ENCODE measurements at regions not wholly inside any gene's neighbourhood (a gene's known extent, or its start where the extent isn't known, plus 50 kb on each side); places are given as distances from the start of the nearest gene placed in this dataset.

DNA sequence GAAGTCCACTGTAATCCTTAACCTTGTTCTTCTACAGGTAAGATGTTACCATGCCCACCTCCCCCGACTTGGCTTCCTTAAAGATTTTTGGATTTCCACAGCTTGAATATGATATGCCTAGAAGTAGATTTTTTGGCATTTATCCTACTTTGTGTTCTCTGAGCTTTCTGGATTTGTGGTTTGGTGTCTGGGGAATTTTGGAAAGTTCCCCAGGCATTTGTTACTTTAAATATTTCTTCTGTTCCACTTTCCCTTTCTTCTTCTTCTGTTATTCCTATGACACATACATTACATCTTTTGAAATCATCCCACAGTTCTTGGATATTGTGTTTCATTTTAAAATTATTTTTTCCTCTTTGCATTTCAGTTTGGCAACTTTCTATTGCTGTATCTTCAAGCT, 122.1 kb upstream of the TMEM108 start:
- H3K27me3 ChIP-seq (ENCODE audit: insufficient read depth) = no peaks in the 10 kb centered on the region
- H3K4me2 ChIP-seq = no peak overlapping the region
- 27% methylated on average over 1 of the region's 1 CpG for WGBS (ENCODE audit: low lambda C conversion rate)
- CTCF ChIA-PET = interaction anchor here (1.0 to 1.6 kb wide), 2 partner anchors 12 to 15 kb away, joined by 3 read pairs; no protein-coding TSS in a partner anchor
- no peak for DNase-seq
- H3K9me3 ChIP-seq = no peaks in the 10 kb centered on the region
- H3K4me1 ChIP-seq (ENCODE audit: control insufficient read depth in 1 of 2, insufficient read depth in 2 of 2, low read depth in 1 of 2, low read length in 1 of 2) = no peaks in the 10 kb centered on the region; a peak in 1 of 4 replicates
- no peaks in the 10 kb centered on the region for H3K9me2 ChIP-seq
- H4K20me1 ChIP-seq (ENCODE audit: insufficient read depth) = no peaks in the 10 kb centered on the region
- H3K27ac ChIP-seq (ENCODE audit: low read depth in 2 of 2, low read length in 1 of 2) = no peak overlapping the region
- no peak overlapping the region for H2AFZ ChIP-seq (ENCODE audit: low read depth)
- H3K79me2 ChIP-seq (ENCODE audit: insufficient read depth) = no peaks in the 10 kb centered on the region
- H3K36me3 ChIP-seq (replicated peaks in 1 of 2; ENCODE audit: control insufficient read depth in 1 of 2, insufficient read depth in 2 of 2, low read length in 1 of 2) = no peaks in the 10 kb centered on the region
- no peak overlapping the region for H3K4me3 ChIP-seq (ENCODE audit: low read depth in 2 of 2, low read length in 1 of 2)
- TF ChIP-seq RAD21 (IDR thresholded peaks at IDR 0.05; ENCODE audit: low read length) (no peak), TCF12 (IDR thresholded peaks at IDR 0.05) (no peak), JUND (IDR thresholded peaks at IDR 0.05) (no peak), REST (IDR thresholded peaks at IDR 0.05; ENCODE audit: low read depth, low read length) (no peak), EP300 (IDR thresholded peaks at IDR 0.05; ENCODE audit: borderline replicate concordance in 1 of 2, low read depth in 1 of 2, low read length in 1 of 2) (no peak), MEF2A (IDR thresholded peaks at IDR 0.05; ENCODE audit: borderline replicate concordance, low read depth) (no peak), TEAD4 (IDR thresholded peaks at IDR 0.05; ENCODE audit: borderline replicate concordance, insufficient read depth) (no peak)
- TF ChIP-seq, protein P1, sequence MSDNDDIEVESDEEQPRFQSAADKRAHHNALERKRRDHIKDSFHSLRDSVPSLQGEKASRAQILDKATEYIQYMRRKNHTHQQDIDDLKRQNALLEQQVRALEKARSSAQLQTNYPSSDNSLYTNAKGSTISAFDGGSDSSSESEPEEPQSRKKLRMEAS (IDR thresholded peaks at IDR 0.05; ENCODE audit: low read depth) = no peak
- TF ChIP-seq, protein P2, sequence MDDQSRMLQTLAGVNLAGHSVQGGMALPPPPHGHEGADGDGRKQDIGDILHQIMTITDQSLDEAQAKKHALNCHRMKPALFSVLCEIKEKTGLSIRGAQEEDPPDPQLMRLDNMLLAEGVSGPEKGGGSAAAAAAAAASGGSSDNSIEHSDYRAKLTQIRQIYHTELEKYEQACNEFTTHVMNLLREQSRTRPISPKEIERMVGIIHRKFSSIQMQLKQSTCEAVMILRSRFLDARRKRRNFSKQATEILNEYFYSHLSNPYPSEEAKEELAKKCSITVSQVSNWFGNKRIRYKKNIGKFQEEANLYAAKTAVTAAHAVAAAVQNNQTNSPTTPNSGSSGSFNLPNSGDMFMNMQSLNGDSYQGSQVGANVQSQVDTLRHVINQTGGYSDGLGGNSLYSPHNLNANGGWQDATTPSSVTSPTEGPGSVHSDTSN (IDR thresholded peaks at IDR 0.05) = no peak
- TF ChIP-seq, protein P3, sequence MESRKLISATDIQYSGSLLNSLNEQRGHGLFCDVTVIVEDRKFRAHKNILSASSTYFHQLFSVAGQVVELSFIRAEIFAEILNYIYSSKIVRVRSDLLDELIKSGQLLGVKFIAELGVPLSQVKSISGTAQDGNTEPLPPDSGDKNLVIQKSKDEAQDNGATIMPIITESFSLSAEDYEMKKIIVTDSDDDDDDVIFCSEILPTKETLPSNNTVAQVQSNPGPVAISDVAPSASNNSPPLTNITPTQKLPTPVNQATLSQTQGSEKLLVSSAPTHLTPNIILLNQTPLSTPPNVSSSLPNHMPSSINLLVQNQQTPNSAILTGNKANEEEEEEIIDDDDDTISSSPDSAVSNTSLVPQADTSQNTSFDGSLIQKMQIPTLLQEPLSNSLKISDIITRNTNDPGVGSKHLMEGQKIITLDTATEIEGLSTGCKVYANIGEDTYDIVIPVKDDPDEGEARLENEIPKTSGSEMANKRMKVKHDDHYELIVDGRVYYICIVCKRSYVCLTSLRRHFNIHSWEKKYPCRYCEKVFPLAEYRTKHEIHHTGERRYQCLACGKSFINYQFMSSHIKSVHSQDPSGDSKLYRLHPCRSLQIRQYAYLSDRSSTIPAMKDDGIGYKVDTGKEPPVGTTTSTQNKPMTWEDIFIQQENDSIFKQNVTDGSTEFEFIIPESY (IDR thresholded peaks at IDR 0.05; ENCODE audit: borderline replicate concordance, low read depth) = no peak
- H3K9ac ChIP-seq = no peak overlapping the region
- POLR2A ChIA-PET = no interaction called here
- no peaks in the 10 kb centered on the region for H3F3A ChIP-seq (replicated peaks; ENCODE audit: insufficient read depth)

DNA sequence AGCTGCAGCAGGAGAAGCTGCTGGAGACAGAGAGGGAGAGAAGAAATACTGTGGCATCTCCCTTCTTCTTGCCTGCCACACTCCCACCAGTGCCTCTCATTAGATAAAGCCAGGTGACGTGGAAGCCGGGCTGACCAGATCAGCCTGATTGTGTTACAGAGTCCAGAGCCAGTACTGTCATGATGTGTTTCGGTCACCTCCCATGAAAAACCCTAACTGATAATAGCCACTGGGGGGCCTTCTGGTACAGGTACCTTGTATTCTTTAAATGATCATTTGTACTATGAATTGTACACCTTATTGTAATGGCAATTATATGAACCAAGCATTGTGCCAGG, 125.8 kb upstream of the TMEM108 start:
- no peaks in the 10 kb centered on the region; a peak in 1 of 4 replicates for H3K4me1 ChIP-seq (ENCODE audit: control insufficient read depth in 1 of 2, insufficient read depth in 2 of 2, low read depth in 1 of 2, low read length in 1 of 2)
- H2AFZ ChIP-seq (ENCODE audit: low read depth) = no peak overlapping the region
- ChIA-PET POLR2A (no interaction called here), CTCF (interaction anchor here (1.1 to 1.8 kb wide), 2 partner anchors 11 to 12 kb away, joined by 3 to 4 read pairs; no protein-coding TSS in a partner anchor)
- H3K27ac ChIP-seq (ENCODE audit: low read depth in 2 of 2, low read length in 1 of 2) = no peak overlapping the region
- no peaks in the 10 kb centered on the region for H3K27me3 ChIP-seq (ENCODE audit: insufficient read depth)
- no peaks in the 10 kb centered on the region for H3K79me2 ChIP-seq (ENCODE audit: insufficient read depth)
- no peaks in the 10 kb centered on the region for H3K36me3 ChIP-seq (replicated peaks in 1 of 2; ENCODE audit: control insufficient read depth in 1 of 2, insufficient read depth in 2 of 2, low read length in 1 of 2)
- TF ChIP-seq CHD2 (IDR thresholded peaks at IDR 0.05; ENCODE audit: low read length, partially characterized antibody) (no peak), EZH2phosphoT487 (IDR thresholded peaks at IDR 0.05; ENCODE audit: borderline replicate concordance, low read depth) (no peak)
- H3K4me3 ChIP-seq (ENCODE audit: low read depth in 2 of 2, low read length in 1 of 2) = no peak overlapping the region
- no peaks in the 10 kb centered on the region for H3K9me2 ChIP-seq
- H3K9ac ChIP-seq = no peak overlapping the region
- H3K9me3 ChIP-seq = no peaks in the 10 kb centered on the region
- no peak for DNase-seq
- H3F3A ChIP-seq (replicated peaks; ENCODE audit: insufficient read depth) = no peaks in the 10 kb centered on the region
- H3K4me2 ChIP-seq = no peak overlapping the region
- no peaks in the 10 kb centered on the region for H4K20me1 ChIP-seq (ENCODE audit: insufficient read depth)
- 52% methylated on average over 3 of the region's 3 CpGs for WGBS (ENCODE audit: low lambda C conversion rate)
